ENCODE measurements at regions not wholly inside any gene's neighbourhood (a gene's known extent, or its start where the extent isn't known, plus 50 kb on each side); places are given as distances from the start of the nearest gene placed in this dataset.

DNA sequence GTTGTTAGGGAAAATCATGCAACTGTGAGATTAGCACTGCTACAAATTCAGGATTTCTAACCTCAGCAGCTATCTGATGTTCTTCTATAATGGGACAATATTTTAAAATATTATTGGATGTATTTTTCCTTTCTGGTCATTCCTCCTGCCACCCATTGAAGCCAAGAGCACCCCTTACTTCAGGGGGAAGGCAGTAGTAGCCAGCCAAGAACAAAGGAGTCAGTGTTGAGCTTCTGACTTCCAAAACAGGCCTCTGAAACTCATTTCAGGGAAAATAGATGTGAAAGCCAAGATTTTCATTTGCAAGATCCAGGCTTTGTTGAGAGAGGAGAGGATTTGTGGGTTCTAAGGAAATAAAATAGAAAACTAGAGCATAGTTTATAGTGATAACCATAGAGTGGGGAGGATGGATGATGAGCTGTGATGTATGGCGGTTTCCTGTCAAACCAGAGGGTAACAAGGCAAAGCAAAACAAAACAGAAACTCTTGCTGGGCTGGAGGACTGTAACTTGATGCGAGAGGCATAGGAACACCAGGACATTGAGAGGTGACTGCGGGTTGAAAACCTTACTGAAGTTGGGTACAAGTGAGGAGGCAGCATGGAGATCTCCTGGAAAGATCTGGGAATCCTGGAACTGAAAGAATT lies 173.7 kb upstream of the LEF1 start:
- DNase-seq (ENCODE audit: low read depth in 1 of 2, low spot score in 1 of 2): no peak

DNA sequence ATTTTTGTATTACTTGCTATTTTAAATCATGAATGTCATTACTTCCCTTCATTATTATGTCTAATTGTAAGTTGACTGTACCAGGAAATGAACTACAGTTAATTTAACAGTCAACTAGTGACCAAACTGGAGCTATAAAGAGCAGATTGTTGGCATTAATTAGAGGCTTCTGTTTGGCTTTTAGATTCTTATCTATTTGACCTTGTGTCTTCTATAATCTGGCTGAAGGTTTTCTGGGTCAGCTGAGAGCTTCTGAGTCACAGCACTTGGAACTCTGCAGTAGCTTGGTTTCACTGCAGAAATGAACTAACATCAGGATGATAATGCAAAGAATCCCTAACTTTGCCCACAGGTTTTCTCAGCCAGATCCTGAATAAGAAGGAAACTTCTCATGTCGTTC lies 169.2 kb upstream of the LEF1 start:
- DNase-seq (ENCODE audit: low read depth in 1 of 2, low spot score in 1 of 2): no peak

DNA sequence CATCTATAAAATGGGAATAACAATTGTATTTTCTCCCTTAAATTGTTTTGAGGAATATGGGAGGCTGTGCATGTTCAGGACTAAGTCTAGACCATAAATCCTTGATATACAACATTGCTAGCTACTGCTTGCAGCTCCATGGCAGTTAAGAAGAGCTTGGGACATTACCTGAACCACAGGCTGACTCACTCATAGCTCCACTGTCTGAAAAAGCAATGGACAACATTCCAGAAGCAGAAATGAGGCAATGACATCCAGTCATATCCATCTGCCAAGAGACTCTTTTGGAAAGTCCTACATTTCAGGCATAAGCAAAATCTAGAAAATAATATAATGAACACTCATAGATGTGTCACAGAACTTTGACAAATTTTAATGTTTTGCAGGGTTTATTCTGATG lies 167.3 kb upstream of the LEF1 start:
- no peak for DNase-seq (ENCODE audit: low read depth in 1 of 2, low spot score in 1 of 2)

DNA sequence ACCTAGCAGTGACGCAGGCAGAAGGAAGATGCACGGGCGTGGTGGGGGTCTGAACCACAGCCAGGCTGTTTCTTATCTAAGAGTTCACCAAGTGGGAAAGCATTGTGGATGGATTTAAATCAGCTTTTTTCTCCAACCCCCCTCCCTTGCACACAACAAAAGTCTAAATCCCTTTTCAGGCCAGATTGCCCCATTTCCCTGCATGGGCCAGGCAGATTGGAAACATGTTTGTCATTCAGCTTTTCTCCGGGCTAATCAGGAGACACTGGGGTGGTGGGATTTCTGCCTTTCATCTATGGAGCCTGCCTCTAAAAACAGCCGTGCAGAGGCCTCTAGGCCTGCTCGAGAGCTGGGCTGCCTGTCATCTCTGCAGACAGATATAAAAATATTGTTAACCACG lies 166.3 kb upstream of the LEF1 start:
- no peak for DNase-seq (ENCODE audit: low read depth in 1 of 2, low spot score in 1 of 2)

DNA sequence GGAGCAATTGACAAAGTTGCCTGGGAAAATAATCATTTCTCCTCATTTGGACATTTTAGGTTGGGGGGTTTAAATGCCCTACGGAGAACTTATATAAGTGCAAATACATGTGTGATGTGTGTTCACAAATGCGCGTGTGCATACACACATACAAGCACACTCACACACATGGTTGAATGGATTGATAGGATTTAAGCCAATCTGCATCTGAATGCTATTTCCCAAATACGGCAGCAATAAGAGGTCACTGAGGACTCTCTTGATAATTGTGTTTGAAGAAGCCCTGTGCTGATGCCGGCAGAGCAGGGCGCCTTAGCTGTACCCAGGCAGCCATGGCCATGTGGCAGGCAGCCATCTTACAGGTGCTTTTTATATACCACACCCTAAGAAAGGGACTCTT lies 165.3 kb upstream of the LEF1 start:
- no peak for DNase-seq (ENCODE audit: low read depth in 1 of 2, low spot score in 1 of 2)

DNA sequence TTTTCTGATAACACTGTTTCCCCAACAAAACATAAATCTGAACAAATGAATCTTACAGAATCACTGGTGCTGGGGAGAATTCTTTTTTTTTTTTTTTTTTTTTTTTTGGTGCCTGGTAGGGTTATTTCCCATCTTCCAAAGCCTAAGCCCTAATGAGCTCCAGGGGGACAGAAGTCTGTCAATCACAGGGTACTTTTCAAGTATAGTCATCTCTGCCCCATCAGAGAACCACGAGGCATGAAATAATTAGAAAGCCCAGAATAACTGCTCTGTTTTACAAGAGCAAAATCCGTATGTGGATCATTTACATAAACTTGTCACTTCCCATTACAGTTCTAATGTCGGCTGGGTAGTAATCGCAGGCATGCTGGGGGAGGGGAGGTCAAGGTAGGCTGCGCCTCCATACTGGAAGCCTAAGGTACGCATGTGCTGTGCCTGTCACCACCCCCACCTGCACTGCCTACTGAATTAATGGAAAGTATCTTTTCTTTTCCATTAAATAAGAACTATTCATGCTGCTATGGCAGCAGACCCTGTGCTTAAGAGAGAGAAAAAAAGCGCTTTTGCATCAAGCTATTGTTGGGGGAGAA lies 164.7 kb upstream of the LEF1 start:
- no peak for DNase-seq (ENCODE audit: low read depth in 1 of 2, low spot score in 1 of 2)

DNA sequence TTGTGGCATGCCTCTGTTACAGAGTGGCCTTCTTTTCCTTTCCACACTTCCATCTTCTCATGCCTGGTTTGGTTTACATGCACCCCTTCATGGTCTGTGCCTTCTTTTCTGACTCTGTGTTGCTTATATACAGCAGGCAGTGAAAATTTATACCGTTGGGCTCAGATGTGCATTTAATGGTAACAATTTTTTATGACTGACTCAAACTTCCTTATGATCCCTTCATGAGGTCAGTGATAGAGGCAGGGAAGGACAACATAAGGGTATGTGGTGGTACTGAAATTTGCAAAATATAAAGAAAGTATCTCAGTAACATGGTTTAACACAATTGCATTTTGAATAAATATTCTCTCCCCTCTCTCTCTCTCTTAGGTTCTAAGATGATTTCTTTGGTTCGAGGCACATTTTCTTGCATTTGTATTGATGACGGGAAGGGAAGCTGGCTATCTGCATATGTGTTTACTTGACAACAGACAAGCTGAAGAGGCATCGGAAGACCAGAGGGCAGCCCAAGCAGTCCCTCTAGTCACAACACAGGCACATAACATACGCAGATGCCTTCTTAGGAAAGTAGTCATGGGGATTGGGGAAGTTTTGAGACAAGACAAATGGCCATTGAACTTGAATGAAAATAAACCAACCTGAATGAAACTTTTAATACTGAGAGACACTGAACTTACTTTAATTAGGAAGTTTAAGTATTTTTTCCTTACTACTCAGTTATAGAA lies 163.3 kb upstream of the LEF1 start:
- no peak for DNase-seq (ENCODE audit: low read depth in 1 of 2, low spot score in 1 of 2)

DNA sequence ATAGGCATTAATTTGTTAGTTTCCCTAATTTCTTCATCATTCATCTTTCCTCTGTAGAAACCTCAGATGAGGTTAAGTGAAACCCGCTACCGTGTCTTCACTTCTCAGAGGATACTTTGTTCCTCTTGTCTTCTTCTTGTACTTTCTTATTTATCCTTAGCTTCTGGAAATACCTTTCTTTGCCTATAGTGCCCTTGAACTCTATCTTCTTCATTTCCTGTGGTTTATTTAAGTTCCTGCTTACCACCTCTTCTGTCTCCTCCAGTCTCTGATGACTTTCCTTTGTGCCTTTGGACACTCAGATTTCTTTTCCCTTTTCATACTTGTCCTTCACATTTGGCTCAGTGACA lies 159.6 kb upstream of the LEF1 start:
- DNase-seq (ENCODE audit: low read depth in 1 of 2, low spot score in 1 of 2): no peak

DNA sequence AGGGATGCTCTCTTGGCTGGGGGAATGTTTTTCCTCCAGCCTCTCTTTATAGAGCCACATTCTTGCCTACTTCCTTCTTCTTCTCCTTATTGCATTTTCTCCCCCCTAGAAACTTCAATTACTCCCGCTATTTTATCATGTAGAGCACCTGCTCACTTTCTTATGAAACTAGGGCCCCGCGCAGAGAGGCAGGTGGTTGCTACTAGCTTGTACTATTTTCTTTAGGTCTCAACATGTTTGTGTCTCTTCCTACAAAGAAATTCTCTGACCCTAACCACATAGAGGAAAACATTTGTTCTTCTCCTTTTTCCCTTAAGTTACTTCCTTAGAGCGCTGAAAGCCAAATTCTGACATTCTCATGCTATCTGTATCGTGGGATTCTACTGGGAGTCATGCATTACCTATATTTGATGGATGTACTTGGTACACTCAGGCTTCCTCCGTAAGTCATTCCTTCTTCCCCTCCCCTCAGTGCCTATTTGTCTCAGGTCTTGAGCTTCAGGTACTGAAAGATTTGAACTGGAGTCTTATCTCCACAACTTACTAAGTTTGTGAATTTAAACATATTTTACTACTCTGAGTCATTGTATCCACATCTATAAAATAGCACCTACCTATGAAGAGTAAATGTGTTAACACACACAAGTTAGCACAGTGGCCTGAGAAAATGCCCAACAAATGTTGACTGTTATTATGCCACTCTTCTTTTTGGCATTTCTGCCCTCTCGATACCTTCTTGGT lies 159.1 kb upstream of the LEF1 start:
- DNase-seq (ENCODE audit: low read depth in 1 of 2, low spot score in 1 of 2): no peak

DNA sequence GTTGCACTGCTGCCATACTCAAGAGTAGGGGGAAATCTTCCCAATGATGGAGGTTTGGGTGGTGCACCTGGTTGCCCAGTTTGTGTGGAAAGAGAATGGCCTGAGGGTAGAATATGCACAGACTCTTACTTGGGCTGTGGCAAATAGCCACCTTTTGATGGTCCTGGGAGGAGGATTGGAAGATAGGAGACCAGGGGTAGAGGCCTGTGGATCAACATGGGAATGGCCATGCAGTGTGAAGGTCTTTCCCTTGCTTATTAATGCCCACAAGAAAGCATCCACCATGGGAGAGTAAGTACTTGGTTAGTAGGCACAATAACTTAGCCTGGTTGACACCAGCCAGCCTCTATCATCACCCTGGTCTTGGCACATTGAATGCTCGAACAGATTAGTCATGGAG lies 156.8 kb upstream of the LEF1 start:
- no peak for DNase-seq (ENCODE audit: low read depth in 1 of 2, low spot score in 1 of 2)

DNA sequence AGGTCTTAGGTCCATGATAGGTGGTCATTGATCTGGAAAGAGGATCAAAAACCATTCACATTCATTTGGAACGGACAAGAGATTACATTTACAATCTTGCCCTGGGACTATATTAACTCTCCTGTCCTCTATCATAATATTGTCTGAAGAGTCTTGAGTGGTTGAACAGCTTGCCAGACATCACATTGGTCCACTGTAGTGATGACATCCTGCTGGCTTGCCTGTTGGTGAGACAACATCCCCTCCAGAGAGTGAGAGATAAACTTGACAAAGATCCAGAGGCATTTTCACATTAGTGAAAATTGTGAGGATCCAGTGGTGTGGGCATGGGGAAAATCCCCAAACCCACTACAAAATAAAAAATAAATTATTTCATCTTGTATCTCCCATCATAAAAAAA lies 155.7 kb upstream of the LEF1 start:
- DNase-seq (ENCODE audit: low read depth in 1 of 2, low spot score in 1 of 2): no peak

DNA sequence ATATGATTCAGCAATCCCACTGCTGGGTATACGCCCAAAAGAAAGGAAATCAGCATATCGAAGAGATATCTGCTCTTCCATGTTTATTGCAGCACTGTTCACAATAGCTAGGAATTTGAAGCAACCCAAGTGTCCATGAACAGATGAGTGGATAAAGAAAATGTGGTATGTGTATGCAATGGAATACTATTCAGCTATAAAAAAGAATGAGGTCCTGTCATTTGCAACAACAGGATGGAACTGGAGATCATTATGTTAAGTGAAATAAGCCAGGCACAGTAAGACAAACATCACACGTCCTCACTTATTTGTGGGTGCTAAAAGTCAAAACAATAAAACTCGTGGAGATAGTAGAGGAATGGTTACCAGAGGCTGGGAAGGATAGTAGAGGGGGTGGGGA lies 153.8 kb upstream of the LEF1 start:
- DNase-seq (ENCODE audit: low read depth in 1 of 2, low spot score in 1 of 2): no peak

DNA sequence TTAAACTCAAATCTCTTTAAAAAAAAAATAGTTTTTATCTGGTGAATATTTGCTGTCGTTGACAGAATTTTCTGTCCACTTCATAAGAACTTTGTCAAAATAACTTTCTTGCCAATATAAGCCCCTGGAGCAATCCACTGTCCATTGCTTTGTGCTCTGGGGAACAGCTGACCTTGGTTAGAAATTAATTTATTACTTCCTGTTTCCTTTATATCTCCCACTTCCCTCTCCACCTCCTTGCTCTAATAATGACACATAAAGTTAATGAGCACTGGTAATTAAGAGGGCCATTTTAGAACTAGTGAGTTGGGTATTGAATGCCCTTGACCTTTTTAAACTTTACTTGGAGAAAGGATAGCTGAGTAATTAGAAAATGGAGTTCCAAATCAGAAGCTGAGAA lies 151.3 kb upstream of the LEF1 start:
- no peak for DNase-seq (ENCODE audit: low read depth in 1 of 2, low spot score in 1 of 2)

DNA sequence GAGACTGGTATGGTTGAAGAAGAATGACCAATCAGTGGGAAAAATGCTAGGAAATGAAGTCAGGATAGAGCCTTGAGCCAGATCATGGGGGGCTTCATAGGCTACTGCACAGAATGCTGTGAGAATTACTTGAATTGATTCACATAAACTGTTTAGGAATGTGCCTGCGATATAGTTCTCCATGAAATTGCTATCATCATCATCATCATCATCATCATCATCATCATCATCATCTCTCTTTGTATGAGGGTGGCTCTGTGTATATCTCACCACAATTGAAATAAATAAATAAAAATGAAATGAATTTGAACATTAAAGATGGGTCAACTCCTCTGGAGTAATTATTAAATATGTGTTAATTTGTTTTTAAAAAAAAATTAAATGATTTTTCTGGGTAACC lies 148.6 kb upstream of the LEF1 start:
- no peak for DNase-seq (ENCODE audit: low read depth in 1 of 2, low spot score in 1 of 2)

DNA sequence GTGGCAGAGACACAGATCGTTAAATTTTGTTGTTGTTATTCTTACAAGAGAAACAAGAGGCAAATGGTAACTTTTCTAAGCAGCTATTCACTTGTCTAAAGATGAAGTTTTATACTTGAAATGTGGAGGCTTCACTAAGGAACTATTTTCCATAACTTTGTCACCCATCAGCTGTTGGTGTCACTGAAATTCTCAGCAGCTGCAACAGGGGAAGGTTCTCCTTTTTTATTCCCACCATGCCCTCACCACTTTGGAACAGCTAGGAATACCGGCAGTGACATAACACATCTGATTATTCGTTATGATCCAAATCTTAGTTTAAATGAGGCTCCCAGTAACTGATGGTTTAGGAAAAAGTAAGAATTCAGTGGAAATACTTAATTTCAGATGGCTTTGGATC lies 147.0 kb upstream of the LEF1 start:
- DNase-seq (ENCODE audit: low read depth in 1 of 2, low spot score in 1 of 2): no peak

DNA sequence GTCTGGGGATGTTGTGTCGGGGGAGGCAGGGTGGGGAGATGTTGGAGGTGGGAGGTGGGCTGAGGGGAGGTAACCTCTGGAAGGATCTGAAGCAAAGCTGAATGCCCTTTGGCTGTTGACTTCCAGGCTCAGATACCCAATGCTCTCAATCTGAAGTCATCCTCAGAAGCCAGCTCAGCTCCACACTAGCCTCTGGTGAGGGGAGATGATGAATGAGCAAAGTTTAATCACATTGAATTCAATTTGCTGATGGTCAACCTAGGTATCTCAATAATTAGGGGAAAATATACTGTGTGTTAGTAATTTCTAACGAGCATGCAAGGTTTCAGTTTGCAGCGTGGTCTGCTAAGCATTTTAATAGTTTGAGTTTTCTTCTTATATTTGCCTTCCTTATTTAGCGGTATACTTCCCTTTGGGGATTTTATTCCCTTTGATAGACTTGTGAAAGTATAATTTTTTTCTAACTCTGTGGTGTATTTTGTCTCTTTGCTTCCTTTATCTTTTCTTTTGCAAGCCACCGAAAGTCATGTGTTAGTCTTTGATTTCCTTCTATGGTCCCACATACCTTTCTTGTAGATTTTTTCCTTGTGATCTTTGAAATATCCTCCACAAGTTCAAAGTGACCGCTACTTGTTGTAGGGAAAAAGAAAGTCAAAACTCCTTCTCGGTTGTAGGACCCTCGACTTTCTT lies 146.3 kb upstream of the LEF1 start:
- no peak for DNase-seq (ENCODE audit: low read depth in 1 of 2, low spot score in 1 of 2)

DNA sequence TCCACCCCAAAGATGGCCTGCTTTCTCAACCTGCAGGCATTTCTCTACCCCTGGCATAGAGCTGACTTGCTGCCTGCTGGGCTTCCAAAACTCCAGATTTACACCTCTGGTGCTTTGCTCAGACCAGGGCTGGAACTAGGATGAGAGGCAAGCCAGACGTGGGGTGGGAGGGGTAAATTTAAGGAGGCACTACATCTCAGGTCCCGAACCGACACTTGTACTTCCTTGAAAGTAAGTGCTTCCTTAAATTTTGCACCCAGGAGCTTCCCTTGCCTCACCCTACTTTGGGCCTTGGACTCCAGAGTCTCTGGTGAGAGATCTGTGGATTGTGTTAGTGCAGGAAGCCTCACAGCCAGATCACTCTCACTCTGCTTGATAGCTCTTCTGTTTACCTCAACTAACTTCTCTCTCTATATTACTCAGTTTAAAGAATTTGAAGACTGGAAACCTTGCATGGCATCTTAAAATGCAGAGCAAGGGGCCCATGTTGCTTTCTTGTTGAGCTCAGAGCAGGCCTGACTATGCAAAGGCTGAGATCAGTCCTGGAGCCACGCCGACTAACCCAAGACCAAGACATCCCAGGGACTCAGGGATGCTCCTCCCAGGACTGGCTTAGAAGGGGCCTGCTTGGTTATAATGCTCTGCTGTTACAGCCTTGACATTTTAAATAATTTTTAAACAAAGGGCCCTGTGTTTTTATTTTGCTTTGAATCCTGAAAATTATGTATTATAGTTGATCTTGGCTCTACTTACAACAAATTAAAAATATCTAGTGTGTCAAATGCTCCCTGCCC lies 145.0 kb upstream of the LEF1 start:
- DNase-seq (ENCODE audit: low read depth in 1 of 2, low spot score in 1 of 2): no peak

DNA sequence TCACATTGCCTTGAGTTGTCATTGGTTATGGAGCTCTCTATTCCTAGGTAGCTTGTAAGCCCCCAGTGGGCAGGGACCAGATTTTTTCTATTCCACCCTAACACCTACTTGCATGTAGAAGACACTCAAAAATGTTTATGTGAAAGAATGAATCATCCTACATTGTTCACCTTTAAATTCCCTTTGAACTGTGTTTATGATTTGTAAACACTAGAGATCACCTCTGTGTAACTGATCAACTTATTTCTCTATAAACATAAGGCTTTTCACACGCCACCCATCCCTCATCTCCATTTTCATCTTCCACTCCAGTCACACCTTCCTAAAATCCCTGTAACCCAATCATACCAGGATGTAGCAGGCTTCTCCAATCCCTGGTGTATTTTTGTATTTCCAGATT lies 142.6 kb upstream of the LEF1 start:
- no peak for DNase-seq (ENCODE audit: low read depth in 1 of 2, low spot score in 1 of 2)

DNA sequence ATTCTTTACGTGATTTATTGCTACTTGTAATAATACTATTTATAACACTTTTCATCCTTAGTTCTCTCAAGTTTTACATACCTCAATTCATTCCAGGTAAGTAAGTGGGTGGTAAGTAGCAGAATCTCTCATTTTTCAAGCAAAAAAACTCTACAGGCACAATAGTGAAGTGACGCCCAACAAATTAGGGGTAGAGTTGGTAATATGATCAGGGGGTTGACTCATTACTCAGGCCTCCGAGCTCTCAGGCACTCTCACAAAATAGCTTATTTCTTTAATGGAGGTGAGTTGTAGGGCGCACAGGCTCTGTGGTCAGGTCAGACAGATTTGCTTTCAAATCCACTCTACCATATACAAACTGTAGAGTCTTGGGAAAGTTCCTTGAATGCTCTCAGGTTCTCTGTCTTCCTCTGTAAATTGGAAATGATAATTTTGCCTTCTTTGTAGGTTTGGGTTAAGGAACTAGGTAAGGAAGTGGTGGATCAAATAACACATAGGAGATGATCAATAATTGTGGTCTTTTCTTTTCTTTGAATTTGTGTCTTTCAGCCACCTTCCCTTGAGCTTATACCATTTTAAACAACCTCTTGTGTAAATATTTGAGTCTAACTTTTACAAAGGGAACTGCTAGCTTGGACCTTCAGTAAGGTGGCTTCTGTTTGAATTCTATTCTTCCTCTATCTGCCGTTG lies 134.9 kb upstream of the LEF1 start:
- DNase-seq (ENCODE audit: low read depth in 1 of 2, low spot score in 1 of 2): no peak

DNA sequence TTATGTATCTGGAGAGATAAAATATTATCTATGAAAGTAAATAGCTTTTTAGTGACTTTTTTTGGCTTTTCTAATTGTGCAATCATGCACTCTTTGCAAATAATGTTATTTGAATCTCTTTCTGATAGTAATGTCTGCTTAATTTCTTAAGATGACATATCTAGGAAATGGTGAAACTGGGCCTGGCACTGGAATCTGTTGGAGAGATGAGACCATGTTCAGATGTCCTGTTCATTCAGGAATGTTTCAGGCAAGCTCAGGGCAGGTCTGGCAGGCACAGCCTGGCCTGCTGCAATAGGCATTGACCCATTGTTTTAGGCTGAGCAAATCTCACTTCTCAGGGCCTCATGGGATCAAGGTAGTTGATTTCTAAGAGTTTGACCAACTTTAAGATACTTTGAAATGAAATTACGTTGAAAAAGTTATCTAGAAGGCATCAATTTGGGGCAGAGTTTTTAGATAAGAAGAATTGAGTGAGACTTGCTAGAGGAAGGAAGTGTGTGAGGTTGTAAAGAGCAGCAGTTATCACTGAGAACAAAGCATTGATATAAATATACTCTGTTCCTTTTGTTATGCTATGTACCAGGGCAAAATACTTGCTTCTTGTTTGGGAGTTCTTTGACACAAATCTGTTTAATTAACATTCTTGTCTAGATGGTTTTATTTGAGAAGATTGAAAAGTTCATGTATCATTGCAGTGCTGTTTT lies 133.0 kb upstream of the LEF1 start:
- no peak for DNase-seq (ENCODE audit: low read depth in 1 of 2, low spot score in 1 of 2)
